H1 (cell line): ENCODE measurements at regions not wholly inside any gene's neighbourhood (a gene's known extent, or its start where the extent isn't known, plus 50 kb on each side); places are given as distances from the start of the nearest gene placed in this dataset.

Source experiments
- CTCF ChIA-PET: fragments of 300-600 bp; sonication (Branson Sonifier 250); formaldehyde crosslinking; loops from one replicate; lab custom pipeline; 2021; ENCODE audit not compliant: partially characterized antibody; lab: Charles Lee
- POLR2A ChIA-PET: fragments of 300-600 bp; sonication (Branson Sonifier 250); formaldehyde crosslinking; loops from one replicate; lab custom pipeline; 2021; ENCODE audit warnings: inconsistent platforms; ENCODE audit not compliant: partially characterized antibody; lab: Charles Lee
- DNase-seq, 2 experiments: peaks; one replicate each; pipeline versions ENCODE4 v3.0.0 to v3.0.0-alpha.2; 2010 to 2022; ENCODE audit warnings: low spot score in 2 of 2, low read depth in 1 of 2, mixed read lengths in 1 of 2
- FAIRE-seq: peaks from 2 replicates; lab custom pipeline; 2011; peaks lifted over from hg19 to GRCh38; lab: Jason Lieb, UNC
- H2AFZ ChIP-seq: 2 replicates; pipeline ENCODE4 v1.8.1; 2012; ENCODE audit warnings: low read length, inconsistent platforms
- H2AK5ac ChIP-seq: 2 replicates; pipeline ENCODE4 v1.6.1; 2013; ENCODE audit warnings: low read depth, low read length
- H2BK120ac ChIP-seq: replicated peaks from 2 replicates; pipeline ENCODE3; 2013; ENCODE audit warnings: low read depth, low read length, inconsistent platforms
- H2BK12ac ChIP-seq: 2 replicates; pipeline ENCODE4 v1.6.1; 2013; ENCODE audit warnings: low read depth, low read length
- H2BK15ac ChIP-seq: 2 replicates; pipeline ENCODE4 v1.6.1; 2013; ENCODE audit warnings: low read length
- H2BK20ac ChIP-seq: 2 replicates; pipeline ENCODE4 v1.6.1; 2013; ENCODE audit warnings: low read length
- H2BK5ac ChIP-seq: 2 replicates; pipeline ENCODE4 v1.6.1; 2013; ENCODE audit warnings: low read depth, low read length
- H3K14ac ChIP-seq: 2 replicates; pipeline ENCODE4 v1.6.1; 2013; ENCODE audit warnings: inconsistent platforms; ENCODE audit not compliant: insufficient read length
- H3K18ac ChIP-seq: 2 replicates; pipeline ENCODE4 v1.6.1; 2013; ENCODE audit warnings: low read length; ENCODE audit errors: extremely low read depth
- H3K23ac ChIP-seq: 2 replicates; pipeline ENCODE4 v1.6.1; 2013; ENCODE audit warnings: inconsistent platforms; ENCODE audit not compliant: insufficient read length
- H3K23me2 ChIP-seq: 2 replicates; pipeline ENCODE4 v1.6.1; 2013; ENCODE audit warnings: low read depth, low read length
- H3K27ac ChIP-seq: 2 replicates; pipeline ENCODE4 v1.6.1; 2011; ENCODE audit warnings: low read depth, low read length, inconsistent platforms
- H3K27me3 ChIP-seq, 4 experiments: replicated peaks in 1 of 4; 1 replicate in 1 of 4; 2 replicates in 3 of 4; pipeline versions ENCODE4 v1.6.1 to v1.8.1; 2011 to 2013; ENCODE audit warnings: low read length in 3 of 4, mild to moderate bottlenecking in 3 of 4, inconsistent platforms in 2 of 4, mixed read lengths in 2 of 4, moderate library complexity in 1 of 4; ENCODE audit not compliant: control insufficient read depth in 3 of 4, insufficient read depth in 3 of 4; ENCODE audit errors: extremely low read depth in 1 of 4
- H3K36me3 ChIP-seq, 4 experiments: 2 replicates each; pipeline versions ENCODE4 v1.6.1 to v1.8.1; 2011 to 2013; ENCODE audit warnings: mild to moderate bottlenecking in 4 of 4, low read length in 3 of 4, moderate library complexity in 2 of 4, control low read depth in 1 of 4, inconsistent platforms in 1 of 4; ENCODE audit not compliant: insufficient read depth in 4 of 4, control insufficient read depth in 2 of 4
- H3K4ac ChIP-seq: replicated peaks from 2 replicates; pipeline ENCODE3; 2013; ENCODE audit warnings: low read length, low read depth, mixed read lengths, inconsistent platforms; ENCODE audit not compliant: insufficient read length
- H3K4me1 ChIP-seq, 4 experiments: replicated peaks in 1 of 4; 1 replicate in 1 of 4; 2 replicates in 3 of 4; pipeline versions ENCODE4 v1.6.1 to v1.8.1; 2011 to 2013; ENCODE audit warnings: low read length in 3 of 4, inconsistent platforms in 2 of 4, mixed read lengths in 1 of 4; ENCODE audit not compliant: insufficient read depth in 4 of 4, control insufficient read depth in 3 of 4
- H3K4me2 ChIP-seq, 2 experiments: 2 replicates each; pipeline versions ENCODE4 v1.6.1 to v1.8.1; 2011 to 2013; ENCODE audit warnings: low read depth in 2 of 2, low read length in 2 of 2, control low read depth in 1 of 2, inconsistent platforms in 1 of 2, mild to moderate bottlenecking in 1 of 2; ENCODE audit not compliant: insufficient read depth in 1 of 2
- H3K4me3 ChIP-seq, 4 experiments: fragments of 200-600, 300-600 bp in 1 of 4; sonication (generic), shearing (Covaris generic), sonication (Bioruptor Twin) in 1 of 4; 2 replicates each; pipeline versions ENCODE4 v1.5.1 to v1.8.1; 2011 to 2016; ENCODE audit warnings: low read length in 4 of 4, low read depth in 3 of 4, control low read depth in 2 of 4, inconsistent platforms in 2 of 4, mild to moderate bottlenecking in 2 of 4, mixed read lengths in 1 of 4, moderate library complexity in 1 of 4; ENCODE audit not compliant: insufficient read depth in 2 of 4; ENCODE audit errors: extremely low read depth in 1 of 4
- H3K56ac ChIP-seq: replicated peaks from 2 replicates; pipeline ENCODE3; 2013; ENCODE audit warnings: low read depth, mild to moderate bottlenecking, mixed read lengths, low read length, inconsistent platforms; ENCODE audit not compliant: insufficient read length
- H3K79me1 ChIP-seq: 2 replicates; pipeline ENCODE4 v1.6.1; 2013; ENCODE audit warnings: low read depth, low read length, control low read depth
- H3K79me2 ChIP-seq, 2 experiments: 2 replicates each; pipeline versions ENCODE4 v1.6.1 to v1.8.1; 2012 to 2013; ENCODE audit warnings: low read length in 2 of 2, mild to moderate bottlenecking in 2 of 2, inconsistent platforms in 1 of 2; ENCODE audit not compliant: insufficient read depth in 2 of 2, control insufficient read depth in 1 of 2
- H3K9ac ChIP-seq, 4 experiments: replicated peaks in 1 of 4; 1 replicate in 1 of 4; 2 replicates in 3 of 4; pipeline versions ENCODE4 v1.6.1 to v1.8.1; 2011 to 2013; ENCODE audit warnings: low read depth in 3 of 4, low read length in 3 of 4, control low read depth in 2 of 4, mild to moderate bottlenecking in 2 of 4, moderate library complexity in 2 of 4, inconsistent platforms in 1 of 4; ENCODE audit errors: extremely low read depth in 1 of 4
- H3K9me3 ChIP-seq, 2 experiments: 2 replicates each; pipeline versions ENCODE4 v1.6.1 to v1.8.1; 2012 to 2013; ENCODE audit warnings: mild to moderate bottlenecking in 2 of 2, moderate library complexity in 2 of 2, control low read depth in 1 of 2, inconsistent platforms in 1 of 2, low read depth in 1 of 2, low read length in 1 of 2, mixed read lengths in 1 of 2; ENCODE audit not compliant: insufficient read depth in 2 of 2
- H4K20me1 ChIP-seq, 2 experiments: replicated peaks in 1 of 2; 2 replicates each; pipeline versions ENCODE3 to v1.8.1; 2011 to 2013; ENCODE audit warnings: inconsistent platforms in 2 of 2, low read length in 2 of 2, mild to moderate bottlenecking in 1 of 2; ENCODE audit not compliant: insufficient read depth in 2 of 2, control insufficient read depth in 1 of 2
- H4K5ac ChIP-seq: 2 replicates; pipeline ENCODE4 v1.6.1; 2013; ENCODE audit warnings: low read length, low read depth, mixed read lengths, inconsistent platforms; ENCODE audit not compliant: insufficient read length
- H4K8ac ChIP-seq: 2 replicates; pipeline ENCODE4 v1.8.0; 2013; ENCODE audit warnings: mild to moderate bottlenecking, moderate library complexity, low read length, inconsistent platforms; ENCODE audit not compliant: insufficient read depth; ENCODE audit errors: extremely low read depth
- H4K91ac ChIP-seq: replicated peaks from 2 replicates; pipeline ENCODE3; 2013; ENCODE audit warnings: low read length, mixed read lengths, inconsistent platforms; ENCODE audit not compliant: insufficient read length
- BCL11A ChIP-seq, 2 experiments: IDR thresholded peaks; one replicate each; pipeline ENCODE4 v1.6.1; 2011; ENCODE audit warnings: low read depth in 2 of 2, low read length in 2 of 2, mild to moderate bottlenecking in 2 of 2
- BRCA1 ChIP-seq: IDR thresholded peaks from 2 replicates; pipeline ENCODE4 v1.6.1; 2012; ENCODE audit warnings: low read depth, low read length, improper control_type of control experiment
- CBX8 ChIP-seq: fragments of 300-800, 300-1000 bp; sonication (generic); IDR thresholded peaks from 2 replicates; pipeline ENCODE4 v1.7.1; 2016; ENCODE audit warnings: low read depth, low read length, borderline replicate concordance
- CHD2 ChIP-seq: IDR thresholded peaks from 2 replicates; pipeline ENCODE4 v1.6.1; 2012; ENCODE audit warnings: low read length, improper control_type of control experiment
- CREB1 ChIP-seq: IDR thresholded peaks from 2 replicates; pipeline ENCODE4 v1.6.1; 2012; ENCODE audit warnings: inconsistent platforms
- GTF2F1 ChIP-seq: IDR thresholded peaks from 2 replicates; pipeline ENCODE4 v1.6.1; 2012; ENCODE audit warnings: low read depth, low read length, improper control_type of control experiment, borderline replicate concordance
- MAFK ChIP-seq: IDR thresholded peaks from 2 replicates; pipeline ENCODE4 v1.6.1; 2012; ENCODE audit warnings: low read depth, mild to moderate bottlenecking, improper control_type of control experiment, low read length
- RBBP5 ChIP-seq: IDR thresholded peaks from 2 replicates; pipeline ENCODE4 v1.7.1; 2012; ENCODE audit warnings: low read depth, mild to moderate bottlenecking, inconsistent platforms, low read length, moderate library complexity, borderline replicate concordance
- SAP30 ChIP-seq: fragments of 300-600 bp; sonication (generic); IDR thresholded peaks from 2 replicates; pipeline ENCODE4 v1.7.1; 2012; ENCODE audit warnings: low read length, moderate library complexity, mild to moderate bottlenecking, inconsistent platforms; ENCODE audit not compliant: insufficient read depth, insufficient replicate concordance
- TAF1 ChIP-seq: IDR thresholded peaks from 2 replicates; pipeline ENCODE4 v1.6.1; 2011; ENCODE audit warnings: mild to moderate bottlenecking, low read depth, low read length
- TBP ChIP-seq: IDR thresholded peaks from 2 replicates; pipeline ENCODE4 v1.6.1; 2011; ENCODE audit warnings: low read depth, low read length, improper control_type of control experiment
- TEAD4 ChIP-seq: IDR thresholded peaks from 2 replicates; pipeline ENCODE4 v1.6.1; 2012; ENCODE audit warnings: low read depth, low read length, inconsistent platforms, mixed read lengths
- WGBS, 2 experiments: shearing (Covaris generic) in 1 of 2; methylation state at CpG; one replicate each; pipeline versions ENCODE4 v1.1.6 to v1.1.7; 2013 to 2015; ENCODE audit warnings: low lambda C conversion rate in 2 of 2, mixed read lengths in 2 of 2, inconsistent platforms in 1 of 2, low coverage in 1 of 2, missing lambda C conversion rate in 1 of 2; ENCODE audit not compliant: insufficient replicate concordance in 2 of 2, insufficient coverage in 1 of 2, insufficient read length in 1 of 2; ENCODE audit errors: extremely low coverage in 1 of 2, missing lambda C conversion rate in 1 of 2; 5-methylcytosine and 5-hydroxymethylcytosine counted together
- TF ChIP-seq, protein P1 (sequence below): IDR thresholded peaks from 2 replicates; pipeline ENCODE4 v1.6.1; 2012; ENCODE audit warnings: inconsistent platforms
- TF ChIP-seq, protein P2 (sequence below): IDR thresholded peaks from 2 replicates; pipeline ENCODE4 v1.6.1; 2012; ENCODE audit warnings: inconsistent platforms

- DNase-seq (no peak), FAIRE-seq (no peak)
- WGBS, 2 experiments, result 92% methylated on average over 4 of the region's 4 CpGs; no CpG with 5 or more reads in 1 of the 2 experiments
- Histone ChIP-seq H3K4me1 (no peaks in the 10 kb centered on the region), H3K14ac (no peak overlapping the region), H2BK15ac (no peak overlapping the region), H3K56ac (no peak overlapping the region), H4K20me1 (no peaks in the 10 kb centered on the region), H3K4me3 (no peak overlapping the region), H2AFZ (no peak overlapping the region), H4K5ac (no peak overlapping the region), H2BK20ac (no peak overlapping the region), H3K23ac (no peak overlapping the region), H3K27me3 (no peaks in the 10 kb centered on the region), H3K79me1 (no peaks in the 10 kb centered on the region), H3K4me2 (no peak overlapping the region), H3K27ac (no peak overlapping the region), H3K23me2 (no peaks in the 10 kb centered on the region), H3K9me3 (no peaks in the 10 kb centered on the region), H3K36me3 (no peaks in the 10 kb centered on the region), H4K8ac (no peak overlapping the region), H2BK12ac (no peak overlapping the region), H2AK5ac (no peak overlapping the region), H3K9ac (no peak overlapping the region), H4K91ac (no peak overlapping the region), H3K18ac (no peak overlapping the region), H3K79me2 (no peaks in the 10 kb centered on the region), H2BK5ac (no peak overlapping the region), H3K4ac (no peak overlapping the region), H2BK120ac (no peak overlapping the region)
- TF ChIP-seq BCL11A (IDR thresholded peaks at IDR 0.05; ENCODE audit: low read depth in 2 of 2, low read length in 2 of 2) (no peak), GTF2F1 (no peak), TAF1 (no peak), TEAD4 (no peak), BRCA1 (no peak), MAFK (no peak), CREB1 (no peak), CHD2 (no peak), SAP30 (no peak), CBX8 (no peak), TBP (no peak), RBBP5 (no peak)
- TF ChIP-seq, protein P1, sequence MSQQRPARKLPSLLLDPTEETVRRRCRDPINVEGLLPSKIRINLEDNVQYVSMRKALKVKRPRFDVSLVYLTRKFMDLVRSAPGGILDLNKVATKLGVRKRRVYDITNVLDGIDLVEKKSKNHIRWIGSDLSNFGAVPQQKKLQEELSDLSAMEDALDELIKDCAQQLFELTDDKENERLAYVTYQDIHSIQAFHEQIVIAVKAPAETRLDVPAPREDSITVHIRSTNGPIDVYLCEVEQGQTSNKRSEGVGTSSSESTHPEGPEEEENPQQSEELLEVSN, result no peak
- TF ChIP-seq, protein P2, sequence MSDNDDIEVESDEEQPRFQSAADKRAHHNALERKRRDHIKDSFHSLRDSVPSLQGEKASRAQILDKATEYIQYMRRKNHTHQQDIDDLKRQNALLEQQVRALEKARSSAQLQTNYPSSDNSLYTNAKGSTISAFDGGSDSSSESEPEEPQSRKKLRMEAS, result no peak
- POLR2A ChIA-PET, result no interaction called here
- CTCF ChIA-PET, result no interaction called here
These were observed 410.3 kb downstream of the KCNA4 start for GRCh38 chr11:29606330-29607031.
